ENCODE measurements at regions not wholly inside any gene's neighbourhood (a gene's known extent, or its start where the extent isn't known, plus 50 kb on each side); places are given as distances from the start of the nearest gene placed in this dataset.

DNA sequence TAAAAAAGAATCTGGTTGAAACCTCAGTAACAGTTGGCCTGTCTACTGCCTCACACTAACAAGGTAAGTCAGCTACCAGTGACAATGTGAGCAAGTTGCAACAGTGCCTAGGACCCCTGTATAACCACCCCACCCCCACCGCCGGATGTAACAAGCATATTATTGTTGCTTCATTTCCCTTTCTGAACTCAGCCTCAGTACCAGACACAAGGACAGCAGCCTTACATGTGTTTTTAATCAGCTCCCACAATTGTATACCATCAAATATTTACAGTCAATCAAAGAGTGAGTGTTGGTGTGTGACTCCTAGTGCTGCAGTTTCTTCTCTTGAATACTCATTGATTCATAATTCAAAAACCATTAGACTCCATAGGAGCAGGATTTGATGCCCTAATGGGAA, 96.4 kb downstream of the PYDC2 start:
- H3K9me3 Mint-ChIP-seq (ENCODE audit: low read depth): no peaks in the 10 kb centered on the region
- no peak for DNase-seq (ENCODE audit: low spot score, unreplicated experiment)
- H3K4me3 Mint-ChIP-seq (ENCODE audit: low read depth): no peak overlapping the region
- no peak for TF ChIP-seq CTCF (IDR thresholded peaks at IDR 0.05; ENCODE audit: unreplicated experiment)
- H3K27ac Mint-ChIP-seq: no peak overlapping the region
- H3K27me3 Mint-ChIP-seq: no peaks in the 10 kb centered on the region
- H3K36me3 Mint-ChIP-seq (ENCODE audit: insufficient read depth): no peaks in the 10 kb centered on the region
- H3K4me1 Mint-ChIP-seq (ENCODE audit: low read depth): no peaks in the 10 kb centered on the region

GRCh38 chr3:191563722-191564121, 102.8 kb downstream of the PYDC2 start:
- no peaks in the 10 kb centered on the region for H3K36me3 Mint-ChIP-seq (ENCODE audit: insufficient read depth)
- H3K4me1 Mint-ChIP-seq (ENCODE audit: low read depth): no peaks in the 10 kb centered on the region
- peaks cover 4% of the 10 kb centered on the region for H3K9me3 Mint-ChIP-seq (ENCODE audit: low read depth)
- TF ChIP-seq CTCF (IDR thresholded peaks at IDR 0.05; ENCODE audit: unreplicated experiment): no peak
- no peak overlapping the region for H3K4me3 Mint-ChIP-seq (ENCODE audit: low read depth)
- no peaks in the 10 kb centered on the region for H3K27me3 Mint-ChIP-seq
- no peak overlapping the region for H3K27ac Mint-ChIP-seq
- DNase-seq (ENCODE audit: low spot score, unreplicated experiment): no peak

DNA sequence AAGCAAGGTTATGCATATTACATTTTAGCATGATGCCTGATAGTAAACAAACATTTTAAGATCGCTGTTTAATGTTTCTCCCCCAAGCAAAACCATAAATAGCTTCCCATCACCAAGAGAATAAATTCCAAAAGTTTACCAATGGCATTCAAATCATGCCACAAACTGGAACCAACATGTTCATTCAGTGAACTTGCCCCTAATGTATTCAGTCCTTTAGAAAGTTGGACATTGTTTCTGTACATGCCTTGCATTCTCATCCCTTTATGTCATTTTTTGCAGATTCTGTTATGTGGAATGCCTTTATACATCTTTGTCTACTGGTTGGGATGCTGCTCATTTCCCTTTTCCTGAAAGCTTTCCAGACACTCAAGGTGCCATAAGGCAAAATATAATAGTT, 105.5 kb downstream of the PYDC2 start:
- H3K27ac Mint-ChIP-seq: no peak overlapping the region
- peaks cover 4% of the 10 kb centered on the region for H3K9me3 Mint-ChIP-seq (ENCODE audit: low read depth)
- no peaks in the 10 kb centered on the region for H3K4me1 Mint-ChIP-seq (ENCODE audit: low read depth)
- no peak for DNase-seq (ENCODE audit: low spot score, unreplicated experiment)
- no peak overlapping the region for H3K4me3 Mint-ChIP-seq (ENCODE audit: low read depth)
- H3K36me3 Mint-ChIP-seq (ENCODE audit: insufficient read depth): no peaks in the 10 kb centered on the region
- no peak for TF ChIP-seq CTCF (IDR thresholded peaks at IDR 0.05; ENCODE audit: unreplicated experiment)
- H3K27me3 Mint-ChIP-seq: no peaks in the 10 kb centered on the region

DNA sequence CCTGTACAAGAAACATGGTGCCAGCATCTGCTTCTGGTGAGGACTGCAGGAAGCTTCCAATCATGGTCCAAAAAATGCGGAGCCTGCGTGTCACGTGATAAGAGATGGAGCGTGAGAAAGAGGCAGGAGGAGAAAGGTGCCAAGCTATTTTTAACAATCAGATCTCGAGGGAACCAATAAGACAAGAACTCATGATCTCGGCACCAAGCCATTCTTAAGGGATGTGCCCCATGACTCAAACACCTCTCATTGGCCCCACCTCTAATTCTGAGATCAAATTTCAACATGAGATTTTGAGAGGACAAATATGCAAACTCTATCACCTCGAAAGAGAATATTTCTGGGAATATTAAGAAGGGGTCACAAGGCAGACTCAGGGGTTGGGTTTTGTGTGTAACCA, 107.2 kb downstream of the PYDC2 start:
- H3K9me3 Mint-ChIP-seq (ENCODE audit: low read depth): peaks cover 4% of the 10 kb centered on the region
- no peak for TF ChIP-seq CTCF (IDR thresholded peaks at IDR 0.05; ENCODE audit: unreplicated experiment)
- no peak overlapping the region for H3K4me3 Mint-ChIP-seq (ENCODE audit: low read depth)
- DNase-seq (ENCODE audit: low spot score, unreplicated experiment): no peak
- H3K27ac Mint-ChIP-seq: no peak overlapping the region
- H3K27me3 Mint-ChIP-seq: no peaks in the 10 kb centered on the region
- H3K36me3 Mint-ChIP-seq (ENCODE audit: insufficient read depth): no peaks in the 10 kb centered on the region
- H3K4me1 Mint-ChIP-seq (ENCODE audit: low read depth): no peaks in the 10 kb centered on the region

DNA sequence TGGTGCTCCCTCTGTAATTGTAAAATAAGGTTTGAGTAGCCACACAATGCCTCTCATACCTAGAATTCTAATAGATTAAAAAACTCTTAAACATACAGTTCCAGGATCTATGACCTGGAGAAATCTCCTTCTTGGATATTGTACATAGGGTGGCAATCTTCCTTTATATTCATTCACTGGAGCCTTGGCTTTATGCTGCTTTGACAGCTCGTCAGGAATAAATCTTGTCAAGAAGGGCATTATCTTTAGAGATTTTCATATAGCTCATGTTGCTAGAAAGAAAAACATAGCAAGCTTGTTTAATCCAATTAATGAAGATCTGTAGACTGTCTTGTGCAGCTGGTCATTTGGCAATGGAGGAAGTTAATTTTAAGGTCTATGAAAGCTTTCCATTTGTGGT, 131.1 kb downstream of the PYDC2 start:
- no peaks in the 10 kb centered on the region for H3K27me3 Mint-ChIP-seq
- no peak overlapping the region for H3K4me3 Mint-ChIP-seq (ENCODE audit: low read depth)
- TF ChIP-seq CTCF (IDR thresholded peaks at IDR 0.05; ENCODE audit: unreplicated experiment): no peak
- H3K27ac Mint-ChIP-seq: no peak overlapping the region
- H3K9me3 Mint-ChIP-seq (ENCODE audit: low read depth): no peaks in the 10 kb centered on the region
- H3K4me1 Mint-ChIP-seq (ENCODE audit: low read depth): no peaks in the 10 kb centered on the region
- H3K36me3 Mint-ChIP-seq (ENCODE audit: insufficient read depth): no peaks in the 10 kb centered on the region
- DNase-seq (ENCODE audit: low spot score, unreplicated experiment): no peak
